ENCODE measurements at regions not wholly inside any gene's neighbourhood (a gene's known extent, or its start where the extent isn't known, plus 50 kb on each side); places are given as distances from the start of the nearest gene placed in this dataset.

DNA sequence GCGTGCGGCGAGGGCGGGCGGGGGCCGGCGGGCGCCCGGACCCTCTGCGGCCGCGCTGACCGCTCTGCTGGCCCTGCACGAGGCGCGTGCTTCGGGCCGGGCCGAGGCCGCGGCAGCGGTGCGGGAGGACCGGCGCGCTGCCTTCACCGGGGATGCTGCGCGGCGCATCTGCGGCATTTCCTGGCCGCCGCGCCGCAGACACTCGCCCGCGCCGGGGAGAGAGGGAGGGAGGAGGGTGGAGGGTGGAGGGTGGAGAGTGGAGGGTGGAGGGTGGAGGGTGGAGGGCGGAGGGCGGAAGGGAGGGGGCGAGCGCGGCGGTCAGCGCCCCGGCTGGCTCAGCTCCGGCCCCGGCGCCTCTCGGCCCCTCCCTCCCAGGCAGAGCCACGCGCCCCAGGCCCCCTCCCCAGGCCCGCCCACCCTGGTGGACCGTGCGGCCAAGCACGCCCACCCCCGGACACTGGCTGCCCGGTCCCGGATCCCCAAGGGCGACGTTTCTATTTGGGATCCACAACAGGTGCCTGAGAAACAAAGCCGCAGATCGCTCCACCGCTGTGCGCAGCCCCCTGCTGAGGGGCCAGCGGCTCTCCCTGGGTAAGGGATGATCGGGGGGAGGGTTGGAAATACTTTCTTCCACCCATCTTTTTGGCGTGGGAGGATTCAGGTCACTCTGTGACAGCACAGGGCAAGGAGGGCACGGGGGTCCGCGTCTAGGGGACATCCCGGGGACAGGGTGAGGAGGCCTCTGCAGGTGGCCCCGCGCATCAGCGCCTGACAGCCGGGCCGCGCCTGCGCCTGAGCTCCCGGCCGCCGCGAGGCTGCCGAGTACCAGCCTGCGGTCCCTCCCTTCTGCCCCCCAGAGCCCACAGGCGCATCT, 111.2 kb upstream of the BEND6 start (continued):
- no peak for TF ChIP-seq SOX5 (CRISPR knock-in tag; IDR thresholded peaks at IDR 0.05; ENCODE audit: borderline replicate concordance)
- peak; percentile 67; the same call in 1 of the 2 replicates for TF ChIP-seq IRF2 (CRISPR knock-in tag; IDR thresholded peaks at IDR 0.05)
- TF ChIP-seq, protein P1, sequence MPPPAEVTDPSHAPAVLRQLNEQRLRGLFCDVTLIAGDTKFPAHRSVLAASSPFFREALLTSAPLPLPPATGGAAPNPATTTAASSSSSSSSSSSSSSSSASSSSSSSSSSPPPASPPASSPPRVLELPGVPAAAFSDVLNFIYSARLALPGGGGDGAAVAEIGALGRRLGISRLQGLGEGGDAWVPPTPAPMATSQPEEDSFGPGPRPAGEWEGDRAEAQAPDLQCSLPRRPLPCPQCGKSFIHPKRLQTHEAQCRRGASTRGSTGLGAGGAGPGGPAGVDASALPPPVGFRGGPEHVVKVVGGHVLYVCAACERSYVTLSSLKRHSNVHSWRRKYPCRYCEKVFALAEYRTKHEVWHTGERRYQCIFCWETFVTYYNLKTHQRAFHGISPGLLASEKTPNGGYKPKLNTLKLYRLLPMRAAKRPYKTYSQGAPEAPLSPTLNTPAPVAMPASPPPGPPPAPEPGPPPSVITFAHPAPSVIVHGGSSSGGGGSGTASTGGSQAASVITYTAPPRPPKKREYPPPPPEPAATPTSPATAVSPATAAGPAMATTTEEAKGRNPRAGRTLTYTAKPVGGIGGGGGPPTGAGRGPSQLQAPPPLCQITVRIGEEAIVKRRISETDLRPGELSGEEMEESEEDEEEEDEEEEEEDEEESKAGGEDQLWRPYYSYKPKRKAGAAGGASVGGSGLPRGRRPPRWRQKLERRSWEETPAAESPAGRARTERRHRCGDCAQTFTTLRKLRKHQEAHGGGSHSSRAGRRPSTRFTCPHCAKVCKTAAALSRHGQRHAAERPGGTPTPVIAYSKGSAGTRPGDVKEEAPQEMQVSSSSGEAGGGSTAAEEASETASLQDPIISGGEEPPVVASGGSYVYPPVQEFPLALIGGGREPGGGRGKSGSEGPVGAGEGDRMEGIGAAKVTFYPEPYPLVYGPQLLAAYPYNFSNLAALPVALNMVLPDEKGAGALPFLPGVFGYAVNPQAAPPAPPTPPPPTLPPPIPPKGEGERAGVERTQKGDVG (CRISPR knock-in tag; IDR thresholded peaks at IDR 0.05; ENCODE audit: borderline replicate concordance): no peak
- TF ChIP-seq ATF7-NPFF (CRISPR knock-in tag; IDR thresholded peaks at IDR 0.05; ENCODE audit: low read depth): no peak
- TF ChIP-seq KDM5A (IDR thresholded peaks at IDR 0.05; ENCODE audit: borderline replicate concordance, low read length): no peak
- peak; percentile 56 for TF ChIP-seq POGZ (CRISPR knock-in tag; IDR thresholded peaks at IDR 0.05)
- 0 out of 4 replicates have a peak, but pooled peaks of 1 of the 2 experiments have one; percentile 33 for TF ChIP-seq POLR2A (IDR thresholded peaks at IDR 0.05; ENCODE audit: insufficient read depth in 1 of 2, low read depth in 2 of 2, low read length in 2 of 2)
- TF ChIP-seq, protein P2, sequence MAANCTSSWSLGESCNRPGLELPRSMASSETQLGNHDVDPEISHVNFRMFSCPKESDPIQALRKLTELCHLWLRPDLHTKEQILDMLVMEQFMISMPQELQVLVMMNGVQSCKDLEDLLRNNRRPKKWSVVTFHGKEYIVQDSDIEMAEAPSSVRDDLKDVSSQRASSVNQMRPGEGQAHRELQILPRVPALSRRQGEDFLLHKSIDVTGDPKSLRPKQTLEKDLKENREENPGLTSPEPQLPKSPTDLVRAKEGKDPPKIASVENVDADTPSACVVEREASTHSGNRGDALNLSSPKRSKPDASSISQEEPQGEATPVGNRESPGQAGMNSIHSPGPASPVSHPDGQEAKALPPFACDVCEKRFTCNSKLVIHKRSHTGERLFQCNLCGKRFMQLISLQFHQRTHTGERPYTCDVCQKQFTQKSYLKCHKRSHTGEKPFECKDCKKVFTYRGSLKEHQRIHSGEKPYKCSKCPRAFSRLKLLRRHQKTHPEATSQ (CRISPR knock-in tag; IDR thresholded peaks at IDR 0.05; ENCODE audit: borderline replicate concordance): no peak
- TF ChIP-seq MBD4 (IDR thresholded peaks at IDR 0.05; ENCODE audit: borderline replicate concordance, low read length): no peak
- TF ChIP-seq ZSCAN22 (CRISPR knock-in tag; IDR thresholded peaks at IDR 0.05): no peak
- no peak for TF ChIP-seq ZFP82 (CRISPR knock-in tag; IDR thresholded peaks at IDR 0.05; ENCODE audit: borderline replicate concordance)
- TF ChIP-seq ZNF282 (IDR thresholded peaks at IDR 0.05; ENCODE audit: partially characterized antibody): no peak
- no peak for TF ChIP-seq ZNF160 (CRISPR knock-in tag; IDR thresholded peaks at IDR 0.05)
- no peak for TF ChIP-seq NCOR1 (IDR thresholded peaks at IDR 0.05; ENCODE audit: borderline replicate concordance, low read length)
- TF ChIP-seq, protein P3, sequence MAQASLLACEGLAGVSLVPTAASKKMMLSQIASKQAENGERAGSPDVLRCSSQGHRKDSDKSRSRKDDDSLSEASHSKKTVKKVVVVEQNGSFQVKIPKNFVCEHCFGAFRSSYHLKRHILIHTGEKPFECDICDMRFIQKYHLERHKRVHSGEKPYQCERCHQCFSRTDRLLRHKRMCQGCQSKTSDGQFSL (CRISPR knock-in tag; IDR thresholded peaks at IDR 0.05): no peak; the same call in 1 of the 2 replicates
- peak; percentile 45 for TF ChIP-seq AGO1 (IDR thresholded peaks at IDR 0.05; ENCODE audit: low read depth, low read length, poor library complexity, severe bottlenecking)
- TF ChIP-seq, protein P4, sequence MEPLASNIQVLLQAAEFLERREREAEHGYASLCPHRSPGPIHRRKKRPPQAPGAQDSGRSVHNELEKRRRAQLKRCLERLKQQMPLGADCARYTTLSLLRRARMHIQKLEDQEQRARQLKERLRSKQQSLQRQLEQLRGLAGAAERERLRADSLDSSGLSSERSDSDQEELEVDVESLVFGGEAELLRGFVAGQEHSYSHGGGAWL (CRISPR knock-in tag; IDR thresholded peaks at IDR 0.05): peak; percentile 45; the same call in 1 of the 2 replicates
- TF ChIP-seq SNAI1 (CRISPR knock-in tag; IDR thresholded peaks at IDR 0.05; ENCODE audit: borderline replicate concordance): no peak
- TF ChIP-seq FOXK2 (IDR thresholded peaks at IDR 0.05): no peak
- TF ChIP-seq TCF7L2 (IDR thresholded peaks at IDR 0.05; ENCODE audit: low read depth, low read length): no peak
- TF ChIP-seq, protein P5, sequence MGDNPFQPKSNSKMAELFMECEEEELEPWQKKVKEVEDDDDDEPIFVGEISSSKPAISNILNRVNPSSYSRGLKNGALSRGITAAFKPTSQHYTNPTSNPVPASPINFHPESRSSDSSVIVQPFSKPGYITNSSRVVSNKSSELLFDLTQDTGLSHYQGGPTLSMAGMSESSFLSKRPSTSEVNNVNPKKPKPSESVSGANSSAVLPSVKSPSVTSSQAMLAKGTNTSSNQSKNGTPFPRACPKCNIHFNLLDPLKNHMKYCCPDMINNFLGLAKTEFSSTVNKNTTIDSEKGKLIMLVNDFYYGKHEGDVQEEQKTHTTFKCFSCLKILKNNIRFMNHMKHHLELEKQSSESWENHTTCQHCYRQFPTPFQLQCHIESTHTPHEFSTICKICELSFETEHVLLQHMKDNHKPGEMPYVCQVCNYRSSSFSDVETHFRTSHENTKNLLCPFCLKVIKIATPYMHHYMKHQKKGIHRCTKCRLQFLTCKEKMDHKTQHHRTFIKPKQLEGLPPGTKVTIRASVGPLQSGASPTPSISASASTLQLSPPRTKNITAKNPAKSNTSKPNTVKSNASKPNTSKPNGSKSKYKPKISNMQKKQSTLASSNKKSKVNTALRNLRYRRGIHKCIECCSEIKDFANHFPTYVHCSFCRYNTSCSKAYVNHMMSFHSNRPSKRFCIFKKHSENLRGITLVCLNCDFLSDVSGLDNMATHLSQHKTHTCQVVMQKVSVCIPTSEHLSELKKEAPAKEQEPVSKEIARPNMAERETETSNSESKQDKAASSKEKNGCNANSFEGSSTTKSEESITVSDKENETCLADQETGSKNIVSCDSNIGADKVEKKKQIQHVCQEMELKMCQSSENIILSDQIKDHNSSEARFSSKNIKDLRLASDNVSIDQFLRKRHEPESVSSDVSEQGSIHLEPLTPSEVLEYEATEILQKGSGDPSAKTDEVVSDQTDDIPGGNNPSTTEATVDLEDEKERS (CRISPR knock-in tag; IDR thresholded peaks at IDR 0.05): no peak; the same call in 1 of the 2 replicates
- no peak for TF ChIP-seq IKZF1 (IDR thresholded peaks at IDR 0.05)

Data from HepG2 (cell line).